GM12878 (cell line): ENCODE measurements at regions not wholly inside any gene's neighbourhood (a gene's known extent, or its start where the extent isn't known, plus 50 kb on each side); places are given as distances from the start of the nearest gene placed in this dataset.

Experiments
- ATAC-seq: fragments of 200-7000 bp; cut with Tn5 transposase; 3 replicates; pipeline ENCODE4 v1.9.1; 2020; ENCODE audit warnings: mild to moderate bottlenecking, moderate library complexity
- BruUV-seq: library from RNA; stranded (reverse); fragments of 400-500 nt; replicated peaks from 2 replicates; lab custom pipeline; 2021; lab: Mats Ljungman, UMichigan
- CTCF ChIA-PET: fragments of 300-600 bp; sonication (Branson Sonifier 250); formaldehyde crosslinking; extraction: SDS; loops from one replicate; lab custom pipeline; 2021; ENCODE audit warnings: inconsistent platforms; lab: Yijun Ruan, JAX
- POLR2A ChIA-PET: fragments of 350-600 bp; formaldehyde crosslinking; extraction: SDS; loops from one replicate; lab custom pipeline; 2021; ENCODE audit warnings: inconsistent platforms; lab: Charles Lee
- RAD21 ChIA-PET: fragments of 300-600 bp; sonication (Branson Sonifier 250); formaldehyde crosslinking; loops from one replicate; lab custom pipeline; 2023; ENCODE audit warnings: antibody characterized with exemption; ENCODE audit not compliant: unreplicated experiment; lab: Charles Lee
- SMC1A ChIA-PET: fragments of 300-600 bp; sonication (Branson Sonifier 250); formaldehyde crosslinking; loops from one replicate; lab custom pipeline; 2023; ENCODE audit not compliant: unreplicated experiment, uncharacterized antibody; lab: Charles Lee
- DNase-seq: peaks from one replicate; pipeline ENCODE4 v3.0.0-alpha.2; 2011; ENCODE audit warnings: low read depth, low spot score
- FAIRE-seq: peaks from 3 replicates; lab custom pipeline; 2011; peaks lifted over from hg19 to GRCh38; lab: Jason Lieb, UNC
- H2AFZ ChIP-seq: 2 replicates; pipeline ENCODE4 v1.6.0; 2011; ENCODE audit warnings: low read depth, low read length, control low read depth; ENCODE audit not compliant: control insufficient read depth
- H3K27ac ChIP-seq: 2 replicates; pipeline ENCODE4 v1.5.1; 2011; ENCODE audit warnings: control low read depth; ENCODE audit not compliant: control insufficient read depth, insufficient read depth
- H3K27me3 ChIP-seq, 2 experiments: replicated peaks in 1 of 2; 2 replicates each; pipeline versions ENCODE4 v1.6.0 to v1.6.1; 2011; ENCODE audit warnings: low read length in 1 of 2; ENCODE audit not compliant: control insufficient read depth in 2 of 2, insufficient read depth in 2 of 2
- H3K36me3 ChIP-seq, 2 experiments: 2 replicates each; pipeline ENCODE4 v1.5.1; 2011; ENCODE audit warnings: low read length in 1 of 2; ENCODE audit not compliant: control insufficient read depth in 2 of 2, insufficient read depth in 2 of 2
- H3K4me1 ChIP-seq: 2 replicates; pipeline ENCODE4 v1.6.1; 2011; ENCODE audit warnings: mild to moderate bottlenecking, low read length, moderate library complexity, mixed read lengths; ENCODE audit not compliant: control insufficient read depth, insufficient read depth
- H3K4me2 ChIP-seq: 2 replicates; pipeline ENCODE4 v1.6.0; 2011; ENCODE audit warnings: control low read depth; ENCODE audit not compliant: control insufficient read depth, insufficient read depth
- H3K4me3 ChIP-seq: fragments of 200-600 bp; sonication (generic); 2 replicates; pipeline ENCODE4 v1.5.1; 2016
- H3K79me2 ChIP-seq: 2 replicates; pipeline ENCODE4 v1.6.0; 2011; ENCODE audit warnings: low read length; ENCODE audit not compliant: control insufficient read depth, insufficient read depth
- H3K9ac ChIP-seq: 2 replicates; pipeline ENCODE4 v1.8.0; 2011; ENCODE audit warnings: low read length, control low read depth, mixed read lengths; ENCODE audit not compliant: control insufficient read depth, insufficient read depth
- H3K9me3 ChIP-seq: replicated peaks from 3 replicates; pipeline ENCODE4 v1.5.1; 2011; ENCODE audit warnings: mild to moderate bottlenecking, low read length; ENCODE audit not compliant: control insufficient read depth, insufficient read depth
- H4K20me1 ChIP-seq: 2 replicates; pipeline ENCODE4 v1.6.0; 2011; ENCODE audit not compliant: control insufficient read depth, insufficient read depth
- BMI1 ChIP-seq: fragments of 450-650 bp; IDR thresholded peaks from 2 replicates; pipeline ENCODE4 v1.6.1; 2016; ENCODE audit warnings: mild to moderate bottlenecking, moderate library complexity, borderline replicate concordance
- HSF1 ChIP-seq: fragments of 150-350 bp; IDR thresholded peaks from 2 replicates; pipeline ENCODE4 v1.6.1; 2014; ENCODE audit warnings: mild to moderate bottlenecking, low read depth, low read length
- NFYB ChIP-seq: IDR thresholded peaks from 2 replicates; pipeline ENCODE4 v1.6.1; 2011; ENCODE audit warnings: low read depth, mild to moderate bottlenecking, low read length, improper control_type of control experiment, moderate library complexity; ENCODE audit not compliant: insufficient read depth
- SREBF1 ChIP-seq: IDR thresholded peaks from 2 replicates; pipeline ENCODE4 v1.6.1; 2012; ENCODE audit warnings: mild to moderate bottlenecking, low read length
- TAF1 ChIP-seq: IDR thresholded peaks from 2 replicates; pipeline ENCODE4 v1.6.1; 2011; ENCODE audit warnings: mild to moderate bottlenecking, low read depth, low read length, borderline replicate concordance
- WGBS: methylation state at CpG from one replicate; pipeline ENCODE4 v1.1.6; 2016; ENCODE audit warnings: low lambda C conversion rate; ENCODE audit not compliant: insufficient replicate concordance, insufficient coverage; ENCODE audit errors: missing lambda C conversion rate; 5-methylcytosine and 5-hydroxymethylcytosine counted together
- in situ Hi-C: fragments of 300-500 bp; cut with MboI; formaldehyde crosslinking; loops from 9 replicates; pipeline ENCODE4 v1.14.3; 2018; ENCODE audit warnings: mixed read lengths
- intact Hi-C: fragments of 100-400 bp; cut with micrococcal nuclease; formaldehyde crosslinking; loops from one replicate; pipeline ENCODE4 v1.14.2; 2022; ENCODE audit not compliant: unreplicated experiment
- TF ChIP-seq, protein P1 (sequence below): fragments of 450-650 bp; IDR thresholded peaks from 2 replicates; pipeline ENCODE4 v1.6.1; 2017; ENCODE audit warnings: borderline replicate concordance
- TF ChIP-seq, protein P2 (sequence below): fragments of 450-650 bp; IDR thresholded peaks from 2 replicates; pipeline ENCODE4 v1.6.1; 2017; ENCODE audit warnings: mild to moderate bottlenecking

GRCh38 chr17:17414341-17414805 lies 62.4 kb upstream of the MED9 start:
- no peak overlapping the region for H3K9ac ChIP-seq
- no peaks in the 10 kb centered on the region; a peak in 1 of 4 replicates for H3K27me3 ChIP-seq
- no peaks in the 10 kb centered on the region for H4K20me1 ChIP-seq
- FAIRE-seq (no peak), ATAC-seq (no peak), DNase-seq (no peak)
- no peak overlapping the region for H3K27ac ChIP-seq
- H3K4me1 ChIP-seq, result no peaks in the 10 kb centered on the region
- RAD21 ChIA-PET, result no interaction called here
- TF ChIP-seq SREBF1, result no peak
- TF ChIP-seq, protein P1, sequence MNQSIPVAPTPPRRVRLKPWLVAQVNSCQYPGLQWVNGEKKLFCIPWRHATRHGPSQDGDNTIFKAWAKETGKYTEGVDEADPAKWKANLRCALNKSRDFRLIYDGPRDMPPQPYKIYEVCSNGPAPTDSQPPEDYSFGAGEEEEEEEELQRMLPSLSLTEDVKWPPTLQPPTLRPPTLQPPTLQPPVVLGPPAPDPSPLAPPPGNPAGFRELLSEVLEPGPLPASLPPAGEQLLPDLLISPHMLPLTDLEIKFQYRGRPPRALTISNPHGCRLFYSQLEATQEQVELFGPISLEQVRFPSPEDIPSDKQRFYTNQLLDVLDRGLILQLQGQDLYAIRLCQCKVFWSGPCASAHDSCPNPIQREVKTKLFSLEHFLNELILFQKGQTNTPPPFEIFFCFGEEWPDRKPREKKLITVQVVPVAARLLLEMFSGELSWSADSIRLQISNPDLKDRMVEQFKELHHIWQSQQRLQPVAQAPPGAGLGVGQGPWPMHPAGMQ, result no peak
- no peak for TF ChIP-seq BMI1
- no peak for TF ChIP-seq NFYB
- TF ChIP-seq, protein P2, sequence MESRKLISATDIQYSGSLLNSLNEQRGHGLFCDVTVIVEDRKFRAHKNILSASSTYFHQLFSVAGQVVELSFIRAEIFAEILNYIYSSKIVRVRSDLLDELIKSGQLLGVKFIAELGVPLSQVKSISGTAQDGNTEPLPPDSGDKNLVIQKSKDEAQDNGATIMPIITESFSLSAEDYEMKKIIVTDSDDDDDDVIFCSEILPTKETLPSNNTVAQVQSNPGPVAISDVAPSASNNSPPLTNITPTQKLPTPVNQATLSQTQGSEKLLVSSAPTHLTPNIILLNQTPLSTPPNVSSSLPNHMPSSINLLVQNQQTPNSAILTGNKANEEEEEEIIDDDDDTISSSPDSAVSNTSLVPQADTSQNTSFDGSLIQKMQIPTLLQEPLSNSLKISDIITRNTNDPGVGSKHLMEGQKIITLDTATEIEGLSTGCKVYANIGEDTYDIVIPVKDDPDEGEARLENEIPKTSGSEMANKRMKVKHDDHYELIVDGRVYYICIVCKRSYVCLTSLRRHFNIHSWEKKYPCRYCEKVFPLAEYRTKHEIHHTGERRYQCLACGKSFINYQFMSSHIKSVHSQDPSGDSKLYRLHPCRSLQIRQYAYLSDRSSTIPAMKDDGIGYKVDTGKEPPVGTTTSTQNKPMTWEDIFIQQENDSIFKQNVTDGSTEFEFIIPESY, result no peak
- no peak for TF ChIP-seq TAF1
- TF ChIP-seq HSF1, result no peak
- BruUV-seq, result no TSS peak
- no peaks in the 10 kb centered on the region for H3K79me2 ChIP-seq
- CTCF ChIA-PET, result interaction anchor here (1.4 kb wide), 1 partner anchor 228 kb away, joined by 3 read pairs; no protein-coding TSS in a partner anchor
- WGBS, result 30% methylated on average over 13 of the region's 13 CpGs
- POLR2A ChIA-PET, result no interaction called here
- no peaks in the 10 kb centered on the region for H3K36me3 ChIP-seq
- no peak overlapping the region for H3K4me3 ChIP-seq
- H3K4me2 ChIP-seq, result no peak overlapping the region
- in situ Hi-C loops (no loop called here), intact Hi-C loops (no loop called here)
- no peak overlapping the region for H2AFZ ChIP-seq
- peaks cover 3% of the 10 kb centered on the region; the same call in 1 of the 3 replicates for H3K9me3 ChIP-seq
- SMC1A ChIA-PET, result no interaction called here
